ENCODE measurements at regions not wholly inside any gene's neighbourhood (a gene's known extent, or its start where the extent isn't known, plus 50 kb on each side); places are given as distances from the start of the nearest gene placed in this dataset.

DNA sequence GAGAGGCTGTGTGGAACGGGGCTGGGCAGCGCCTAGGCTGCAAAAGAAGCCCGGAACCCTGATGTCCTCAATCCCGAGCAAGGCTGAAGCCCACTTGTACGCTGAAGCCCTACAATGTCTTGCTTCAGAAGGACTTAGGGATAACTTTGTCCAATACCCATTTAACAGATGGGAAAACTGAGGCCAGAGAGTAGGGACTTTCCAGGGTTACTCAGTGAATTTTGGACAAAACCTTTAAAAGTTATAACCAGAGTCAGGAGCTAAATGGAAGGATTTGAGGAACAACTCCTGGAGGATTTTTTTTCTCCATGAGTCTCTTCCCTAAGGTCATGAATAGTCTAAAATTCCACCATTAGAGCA is 161.2 kb downstream of the IRX5 start:
- Mint-ChIP-seq H3K4me1 (ENCODE audit: low read depth) (no peaks in the 10 kb centered on the region), H3K36me3 (ENCODE audit: low read depth) (no peaks in the 10 kb centered on the region), H3K27ac (no peak overlapping the region), H3K9me3 (no peaks in the 10 kb centered on the region), H3K27me3 (no peaks in the 10 kb centered on the region), H3K4me3 (no peak overlapping the region)
- no peak for ATAC-seq
- POLR2A ChIA-PET, result no interaction called here
- intact Hi-C loops (cut with micrococcal nuclease), result no loop called here
- TF ChIP-seq, protein P1, sequence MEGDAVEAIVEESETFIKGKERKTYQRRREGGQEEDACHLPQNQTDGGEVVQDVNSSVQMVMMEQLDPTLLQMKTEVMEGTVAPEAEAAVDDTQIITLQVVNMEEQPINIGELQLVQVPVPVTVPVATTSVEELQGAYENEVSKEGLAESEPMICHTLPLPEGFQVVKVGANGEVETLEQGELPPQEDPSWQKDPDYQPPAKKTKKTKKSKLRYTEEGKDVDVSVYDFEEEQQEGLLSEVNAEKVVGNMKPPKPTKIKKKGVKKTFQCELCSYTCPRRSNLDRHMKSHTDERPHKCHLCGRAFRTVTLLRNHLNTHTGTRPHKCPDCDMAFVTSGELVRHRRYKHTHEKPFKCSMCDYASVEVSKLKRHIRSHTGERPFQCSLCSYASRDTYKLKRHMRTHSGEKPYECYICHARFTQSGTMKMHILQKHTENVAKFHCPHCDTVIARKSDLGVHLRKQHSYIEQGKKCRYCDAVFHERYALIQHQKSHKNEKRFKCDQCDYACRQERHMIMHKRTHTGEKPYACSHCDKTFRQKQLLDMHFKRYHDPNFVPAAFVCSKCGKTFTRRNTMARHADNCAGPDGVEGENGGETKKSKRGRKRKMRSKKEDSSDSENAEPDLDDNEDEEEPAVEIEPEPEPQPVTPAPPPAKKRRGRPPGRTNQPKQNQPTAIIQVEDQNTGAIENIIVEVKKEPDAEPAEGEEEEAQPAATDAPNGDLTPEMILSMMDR (IDR thresholded peaks at IDR 0.05), result no peak
- CTCF ChIA-PET, result no interaction called here
- no peak for DNase-seq

DNA sequence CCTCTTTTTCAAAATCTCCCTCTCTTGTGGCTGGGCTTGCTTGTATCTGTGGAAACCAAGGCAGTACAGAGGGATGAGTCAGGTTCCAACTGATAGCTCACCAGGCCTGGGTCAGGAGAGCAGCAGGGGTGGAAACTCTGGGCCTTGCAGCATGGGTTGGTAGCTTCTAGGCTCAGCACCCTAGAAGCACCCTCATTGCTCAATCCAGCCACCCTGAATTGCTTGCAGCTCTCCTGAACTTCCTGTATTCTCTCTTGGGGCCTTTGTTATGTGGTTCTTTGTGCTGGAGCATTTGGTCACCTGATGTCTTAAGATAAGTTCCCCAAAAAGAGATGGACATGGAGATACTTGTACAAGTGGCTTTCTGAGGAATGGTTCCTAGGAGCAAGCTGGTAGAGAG is 169.4 kb downstream of the IRX5 start:
- CTCF ChIA-PET, result no interaction called here
- TF ChIP-seq, protein P1 (IDR thresholded peaks at IDR 0.05), result no peak
- H3K27me3 Mint-ChIP-seq, result no peaks in the 10 kb centered on the region
- peaks cover 4% of the 10 kb centered on the region for H3K9me3 Mint-ChIP-seq
- H3K27ac Mint-ChIP-seq, result no peak overlapping the region
- intact Hi-C loops (cut with micrococcal nuclease), result no loop called here
- ATAC-seq (no peak), DNase-seq (no peak)
- POLR2A ChIA-PET, result no interaction called here
- H3K36me3 Mint-ChIP-seq (ENCODE audit: low read depth), result no peaks in the 10 kb centered on the region
- no peak overlapping the region for H3K4me3 Mint-ChIP-seq
- H3K4me1 Mint-ChIP-seq (ENCODE audit: low read depth), result no peaks in the 10 kb centered on the region

DNA sequence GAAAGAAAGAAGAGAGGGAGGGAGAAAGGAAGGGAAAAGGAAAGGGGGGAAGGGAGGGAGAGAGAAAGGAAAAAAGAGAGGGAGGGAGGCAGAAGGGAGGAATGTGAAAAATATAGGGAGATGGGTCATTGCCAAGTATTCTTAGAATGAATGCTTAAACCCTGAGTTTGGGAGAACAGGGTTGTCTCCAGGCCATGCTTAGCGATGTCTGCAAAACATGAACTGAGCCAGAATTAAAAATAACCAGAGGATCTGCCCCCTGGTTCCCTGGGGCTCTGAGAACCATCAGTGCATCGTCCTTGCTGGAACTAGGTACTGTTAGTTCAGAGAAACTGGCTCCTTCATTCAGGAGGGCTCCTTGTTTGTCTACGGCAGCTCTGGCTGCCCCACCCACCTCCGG is 170.4 kb downstream of the IRX5 start:
- ChIA-PET POLR2A (no interaction called here), CTCF (no interaction called here)
- TF ChIP-seq, protein P1 (IDR thresholded peaks at IDR 0.05), result no peak
- DNase-seq, result no peak
- intact Hi-C loops (cut with micrococcal nuclease), result no loop called here
- no peak for ATAC-seq
- H3K4me1 Mint-ChIP-seq (ENCODE audit: low read depth), result no peaks in the 10 kb centered on the region
- H3K36me3 Mint-ChIP-seq (ENCODE audit: low read depth), result no peaks in the 10 kb centered on the region
- no peak overlapping the region for H3K27ac Mint-ChIP-seq
- H3K4me3 Mint-ChIP-seq, result no peak overlapping the region
- no peaks in the 10 kb centered on the region for H3K27me3 Mint-ChIP-seq
- H3K9me3 Mint-ChIP-seq, result peaks cover 4% of the 10 kb centered on the region

DNA sequence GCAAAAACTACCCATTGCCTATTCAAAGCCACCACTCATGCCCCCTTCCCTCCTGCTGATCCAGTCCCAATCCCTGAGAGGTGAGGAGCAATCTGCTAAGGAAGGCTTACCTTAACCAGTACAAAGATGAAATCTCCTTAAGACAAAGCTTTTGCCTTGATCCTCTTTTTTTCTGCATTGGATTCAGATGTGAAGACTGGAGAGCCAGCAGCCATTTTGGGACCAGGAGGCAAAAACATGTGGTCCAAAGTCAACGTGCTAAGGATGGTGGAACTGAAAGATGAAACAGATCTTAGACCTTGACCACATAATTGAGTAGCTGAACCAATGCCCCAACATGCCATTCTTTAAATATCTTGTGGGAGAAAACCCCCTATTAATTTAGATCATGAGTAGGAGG is 171.4 kb downstream of the IRX5 start:
- Mint-ChIP-seq H3K36me3 (ENCODE audit: low read depth) (no peaks in the 10 kb centered on the region), H3K9me3 (peaks cover 4% of the 10 kb centered on the region), H3K27ac (no peak overlapping the region), H3K4me3 (no peak overlapping the region), H3K4me1 (ENCODE audit: low read depth) (no peaks in the 10 kb centered on the region), H3K27me3 (no peaks in the 10 kb centered on the region)
- TF ChIP-seq, protein P1 (IDR thresholded peaks at IDR 0.05), result no peak
- intact Hi-C loops (cut with micrococcal nuclease), result no loop called here
- no peak for ATAC-seq
- no peak for DNase-seq
- CTCF ChIA-PET, result no interaction called here
- POLR2A ChIA-PET, result no interaction called here

DNA sequence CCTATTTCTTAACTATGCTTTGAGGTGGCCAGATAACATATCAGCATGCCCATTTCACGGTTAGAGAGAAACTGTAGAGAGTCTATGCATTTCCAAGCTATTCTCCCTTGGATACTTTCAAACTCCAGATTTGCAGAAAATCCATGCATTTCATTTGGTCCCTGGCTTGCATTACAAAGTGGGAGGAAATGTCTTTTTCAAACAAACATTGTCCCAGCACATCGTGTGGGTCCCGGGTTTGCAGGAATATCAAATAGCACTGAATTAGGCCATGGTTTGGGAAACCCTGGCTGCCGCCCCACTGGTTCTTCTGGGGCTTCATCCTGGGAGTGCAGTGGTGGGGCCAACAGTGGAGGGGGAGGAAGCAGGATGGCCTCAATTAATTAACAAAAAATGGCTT is 171.9 kb downstream of the IRX5 start:
- no peak overlapping the region for H3K27ac Mint-ChIP-seq
- DNase-seq (no peak), ATAC-seq (no peak)
- intact Hi-C loops (cut with micrococcal nuclease), result no loop called here
- TF ChIP-seq, protein P1 (IDR thresholded peaks at IDR 0.05), result no peak
- H3K36me3 Mint-ChIP-seq (ENCODE audit: low read depth), result no peaks in the 10 kb centered on the region
- H3K9me3 Mint-ChIP-seq, result peaks cover 4% of the 10 kb centered on the region
- POLR2A ChIA-PET, result no interaction called here
- no peaks in the 10 kb centered on the region for H3K4me1 Mint-ChIP-seq (ENCODE audit: low read depth)
- H3K27me3 Mint-ChIP-seq, result no peaks in the 10 kb centered on the region
- no peak overlapping the region for H3K4me3 Mint-ChIP-seq
- CTCF ChIA-PET, result no interaction called here

Data from activated CD8-positive, alpha-beta T cell treated with anti-CD3 and anti-CD28 coated beads for 36 hours (primary cell).